Mesothelial cell of epicardium (in vitro differentiated cells): ENCODE measurements at regions not wholly inside any gene's neighbourhood (a gene's known extent, or its start where the extent isn't known, plus 50 kb on each side); places are given as distances from the start of the nearest gene placed in this dataset.

ENCODE experiments used
- DNase-seq, 2 experiments: peaks; one replicate each; pipeline ENCODE4 v3.0.0; 2021; ENCODE audit warnings: low spot score in 2 of 2; ENCODE audit not compliant: unreplicated experiment in 2 of 2
- H3K27ac Mint-ChIP-seq: 2 replicates; pipeline ENCODE4 v1.8.0; 2021; ENCODE audit warnings: mixed read lengths
- H3K27me3 Mint-ChIP-seq: 2 replicates; pipeline ENCODE4 v1.8.0; 2021; ENCODE audit warnings: low read depth, mixed read lengths
- H3K36me3 Mint-ChIP-seq: 2 replicates; pipeline ENCODE4 v1.8.0; 2021; ENCODE audit warnings: mixed read lengths
- H3K4me1 Mint-ChIP-seq: 2 replicates; pipeline ENCODE4 v1.8.0; 2021; ENCODE audit warnings: mixed read lengths
- H3K4me3 Mint-ChIP-seq: 2 replicates; pipeline ENCODE4 v1.8.0; 2021; ENCODE audit warnings: mild to moderate bottlenecking, moderate library complexity, mixed read lengths
- H3K9me3 Mint-ChIP-seq: 2 replicates; pipeline ENCODE4 v1.8.0; 2021; ENCODE audit warnings: mixed read lengths
- TF ChIP-seq, protein P1 (sequence below): fragments of 200-600 bp; sonication (generic); IDR thresholded peaks from one replicate; pipeline ENCODE4 v1.5.0; 2021; ENCODE audit warnings: antibody characterized with exemption; ENCODE audit not compliant: unreplicated experiment

DNA sequence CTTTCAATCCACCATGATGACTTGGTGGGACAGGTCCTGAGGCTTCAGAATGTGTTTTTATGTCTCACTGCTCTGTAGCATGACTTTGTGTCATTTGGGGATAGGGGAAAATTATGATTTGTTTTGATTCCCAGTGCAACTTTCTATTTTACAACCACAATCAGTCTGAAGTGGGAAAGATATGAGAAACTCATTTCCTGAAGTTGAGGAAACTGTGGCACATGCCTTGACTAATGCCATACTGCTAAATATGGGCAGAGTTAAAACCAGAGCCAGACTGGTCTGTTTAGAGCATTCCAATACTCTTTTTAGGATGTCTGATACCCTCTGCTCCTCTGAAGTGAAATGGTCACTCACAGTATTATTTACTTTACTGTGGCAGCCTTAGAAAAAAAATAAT lies 307.7 kb downstream of the ADRA2A start:
- no peak for DNase-seq
- Mint-ChIP-seq H3K9me3 (peaks cover 15% of the 10 kb centered on the region), H3K4me3 (no peak overlapping the region), H3K27ac (no peak overlapping the region), H3K36me3 (no peaks in the 10 kb centered on the region), H3K27me3 (peaks cover 80% of the 10 kb centered on the region), H3K4me1 (peaks cover 6% of the 10 kb centered on the region)
- TF ChIP-seq, protein P1, sequence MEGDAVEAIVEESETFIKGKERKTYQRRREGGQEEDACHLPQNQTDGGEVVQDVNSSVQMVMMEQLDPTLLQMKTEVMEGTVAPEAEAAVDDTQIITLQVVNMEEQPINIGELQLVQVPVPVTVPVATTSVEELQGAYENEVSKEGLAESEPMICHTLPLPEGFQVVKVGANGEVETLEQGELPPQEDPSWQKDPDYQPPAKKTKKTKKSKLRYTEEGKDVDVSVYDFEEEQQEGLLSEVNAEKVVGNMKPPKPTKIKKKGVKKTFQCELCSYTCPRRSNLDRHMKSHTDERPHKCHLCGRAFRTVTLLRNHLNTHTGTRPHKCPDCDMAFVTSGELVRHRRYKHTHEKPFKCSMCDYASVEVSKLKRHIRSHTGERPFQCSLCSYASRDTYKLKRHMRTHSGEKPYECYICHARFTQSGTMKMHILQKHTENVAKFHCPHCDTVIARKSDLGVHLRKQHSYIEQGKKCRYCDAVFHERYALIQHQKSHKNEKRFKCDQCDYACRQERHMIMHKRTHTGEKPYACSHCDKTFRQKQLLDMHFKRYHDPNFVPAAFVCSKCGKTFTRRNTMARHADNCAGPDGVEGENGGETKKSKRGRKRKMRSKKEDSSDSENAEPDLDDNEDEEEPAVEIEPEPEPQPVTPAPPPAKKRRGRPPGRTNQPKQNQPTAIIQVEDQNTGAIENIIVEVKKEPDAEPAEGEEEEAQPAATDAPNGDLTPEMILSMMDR, result no peak

DNA sequence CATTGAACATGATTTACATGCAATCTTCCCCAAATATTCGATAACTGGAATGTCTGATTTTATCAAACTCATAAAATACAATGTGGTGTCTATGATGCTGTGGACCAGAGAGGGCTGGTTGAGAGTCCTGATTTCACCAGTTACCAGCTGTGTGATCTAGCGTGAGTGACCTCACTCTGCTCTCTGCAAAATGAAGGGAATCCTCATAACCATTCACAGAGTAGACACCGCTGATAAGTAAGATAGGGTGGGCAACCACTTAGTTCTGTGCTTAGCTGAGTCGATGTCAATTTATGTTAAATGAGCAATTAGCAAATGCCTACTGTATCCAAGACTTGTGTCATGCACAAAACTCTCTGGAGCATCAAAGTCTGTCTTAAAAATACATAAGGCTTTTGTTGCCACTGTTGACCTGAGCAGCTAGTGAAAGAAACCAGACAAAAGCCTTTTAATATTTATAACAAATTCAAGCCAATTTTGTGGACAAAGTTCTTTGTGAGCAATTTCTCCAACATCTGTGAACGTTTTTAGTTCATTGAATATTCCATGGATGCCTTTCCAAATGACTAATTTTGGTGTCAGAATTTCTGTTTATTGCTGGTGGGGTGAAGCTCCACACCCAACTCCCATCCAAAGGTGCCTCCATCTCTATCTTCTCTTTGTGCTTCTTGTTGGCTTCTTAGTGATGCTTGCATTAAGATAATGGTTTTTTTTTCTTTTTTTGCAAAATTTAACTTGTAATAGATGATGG lies 314.2 kb downstream of the ADRA2A start:
- TF ChIP-seq, protein P1, result no peak
- Mint-ChIP-seq H3K9me3 (peaks cover 15% of the 10 kb centered on the region), H3K36me3 (no peaks in the 10 kb centered on the region), H3K4me1 (peaks cover 4% of the 10 kb centered on the region), H3K27me3 (peaks cover 70% of the 10 kb centered on the region), H3K27ac (no peak overlapping the region), H3K4me3 (no peak overlapping the region)
- no peak for DNase-seq

DNA sequence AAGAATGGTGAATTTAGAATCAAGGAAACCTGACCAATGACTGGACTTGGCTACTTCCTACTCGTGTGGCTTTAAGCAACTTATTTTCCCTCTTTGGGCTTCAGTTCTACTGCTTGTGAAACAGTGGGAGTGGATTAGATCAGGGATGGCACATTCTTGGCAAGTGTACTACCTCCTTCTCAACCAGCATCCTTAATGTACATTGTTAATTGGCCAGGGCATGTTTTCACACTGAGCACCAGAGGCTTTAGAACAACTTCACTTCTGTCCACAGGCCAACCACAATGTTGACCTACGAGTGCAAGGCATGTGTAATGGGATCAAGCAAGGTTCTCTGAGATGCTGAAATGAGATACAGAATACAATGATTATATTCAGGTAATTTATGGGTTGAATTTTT lies 315.3 kb downstream of the ADRA2A start:
- H3K4me3 Mint-ChIP-seq, result no peak overlapping the region
- no peak for DNase-seq
- no peaks in the 10 kb centered on the region for H3K36me3 Mint-ChIP-seq
- H3K9me3 Mint-ChIP-seq, result peaks cover 11% of the 10 kb centered on the region
- H3K27ac Mint-ChIP-seq, result no peak overlapping the region
- H3K27me3 Mint-ChIP-seq, result peaks cover 61% of the 10 kb centered on the region
- H3K4me1 Mint-ChIP-seq, result peaks cover 4% of the 10 kb centered on the region
- TF ChIP-seq, protein P1, result no peak

DNA sequence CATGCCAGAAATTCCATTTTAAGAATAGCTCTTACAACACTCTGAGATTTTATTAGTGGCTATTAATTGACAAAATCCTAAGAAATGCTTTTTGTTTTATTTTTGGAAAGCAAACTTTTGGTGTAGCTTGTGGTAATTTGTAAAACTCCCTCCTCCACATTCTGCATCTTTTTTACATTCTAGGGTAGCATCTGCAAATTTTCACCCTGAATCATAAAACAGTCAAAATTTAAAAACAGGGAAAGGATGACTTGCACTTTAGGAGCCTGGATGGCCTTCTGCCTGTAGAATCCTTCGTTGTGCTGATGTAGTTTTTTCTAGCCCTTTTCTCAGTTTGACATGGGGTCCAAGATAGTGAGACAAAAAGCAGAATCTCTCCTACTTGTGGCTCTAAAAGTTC lies 316.1 kb downstream of the ADRA2A start:
- H3K36me3 Mint-ChIP-seq, result no peaks in the 10 kb centered on the region
- TF ChIP-seq, protein P1, result no peak
- peaks cover 5% of the 10 kb centered on the region for H3K9me3 Mint-ChIP-seq
- no peak overlapping the region for H3K27ac Mint-ChIP-seq
- H3K4me1 Mint-ChIP-seq, result peaks cover 4% of the 10 kb centered on the region
- H3K27me3 Mint-ChIP-seq, result peaks cover 59% of the 10 kb centered on the region
- H3K4me3 Mint-ChIP-seq, result no peak overlapping the region
- no peak for DNase-seq

DNA sequence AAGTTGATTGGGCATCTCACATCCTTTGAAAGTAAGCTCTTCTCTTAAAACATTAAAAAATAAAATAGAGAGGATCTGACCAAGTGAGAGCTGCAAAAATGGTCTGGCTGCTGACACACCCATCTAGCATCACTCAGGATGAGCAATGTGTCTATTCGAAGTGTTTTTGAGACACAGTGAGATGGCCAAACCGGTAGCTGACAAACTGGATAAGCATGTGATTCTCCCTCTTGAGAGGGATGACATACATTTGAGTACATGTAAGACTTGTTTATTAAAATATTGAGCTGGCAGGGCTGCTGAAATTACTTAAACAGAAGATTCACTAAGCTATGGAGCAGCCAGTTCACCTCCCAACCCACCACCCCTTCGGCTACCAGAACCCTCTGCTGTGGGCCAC lies 333.9 kb downstream of the ADRA2A start:
- Mint-ChIP-seq H3K27me3 (peaks cover 12% of the 10 kb centered on the region), H3K9me3 (no peaks in the 10 kb centered on the region), H3K4me3 (no peak overlapping the region), H3K36me3 (no peaks in the 10 kb centered on the region), H3K27ac (no peak overlapping the region), H3K4me1 (no peaks in the 10 kb centered on the region)
- DNase-seq, result no peak
- TF ChIP-seq, protein P1, result no peak

DNA sequence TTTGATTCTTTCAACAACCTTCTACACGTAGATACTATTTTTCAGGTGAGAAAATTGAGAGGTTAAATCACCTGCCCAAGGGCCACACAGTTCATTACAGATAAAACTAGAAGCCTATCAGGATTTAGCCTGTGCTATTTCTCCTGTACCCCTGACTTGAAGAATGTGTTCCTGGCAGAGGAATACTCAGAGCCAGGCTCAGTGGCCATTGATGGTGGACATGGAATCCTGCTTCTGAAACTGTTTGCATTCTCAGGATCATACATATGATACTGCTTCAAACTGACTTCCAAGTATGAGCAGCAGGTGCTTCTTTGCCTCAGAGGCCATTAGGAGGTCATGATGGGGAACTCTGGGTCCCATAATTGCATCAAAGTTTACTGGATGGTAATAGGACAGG lies 348.6 kb downstream of the ADRA2A start:
- TF ChIP-seq, protein P1, result no peak
- Mint-ChIP-seq H3K27me3 (peaks cover 2% of the 10 kb centered on the region), H3K27ac (no peak overlapping the region), H3K36me3 (no peaks in the 10 kb centered on the region), H3K4me1 (no peaks in the 10 kb centered on the region), H3K9me3 (no peaks in the 10 kb centered on the region), H3K4me3 (no peak overlapping the region)
- no peak for DNase-seq
